ENCODE measurements at regions not wholly inside any gene's neighbourhood (a gene's known extent, or its start where the extent isn't known, plus 50 kb on each side); places are given as distances from the start of the nearest gene placed in this dataset.
"Not testable (repeated sequence)": the region's sequence is repeated elsewhere in the genome, so short reads cannot be mapped to it uniquely, and the experiment has no call there.

- no peak for DNase-seq
Observed at GRCh38 chr17:82998637-82999036, 80.8 kb upstream of the METRNL start.

GRCh38 chr17:83000738-83001137 is 78.7 kb upstream of the METRNL start:
- DNase-seq = no peak

GRCh38 chr17:83002118-83002805 is 77.1 kb upstream of the METRNL start:
- DNase-seq = no peak

- DNase-seq = no peak
Observed at GRCh38 chr17:83004791-83005380, 74.5 kb upstream of the METRNL start.

GRCh38 chr17:83005639-83006038 is 73.8 kb upstream of the METRNL start:
- DNase-seq = no peak

GRCh38 chr17:83006515-83007455 is 72.6 kb upstream of the METRNL start:
- no peak for DNase-seq

- no peak for DNase-seq
Observed at GRCh38 chr17:83007504-83008185, 71.8 kb upstream of the METRNL start.

- no peak for DNase-seq
Observed at GRCh38 chr17:83008186-83008510, 71.3 kb upstream of the METRNL start.

- no peak for DNase-seq
Observed at GRCh38 chr17:83008526-83008925, 70.9 kb upstream of the METRNL start.

- no peak for DNase-seq
Observed at GRCh38 chr17:83009414-83010205, 69.8 kb upstream of the METRNL start.

GRCh38 chr17:83010206-83011200 is 68.9 kb upstream of the METRNL start:
- DNase-seq = no peak

- DNase-seq = not testable (repeated sequence)
Observed at GRCh38 chr17:83011676-83012075, 67.7 kb upstream of the METRNL start.

- DNase-seq = no peak
Observed at GRCh38 chr17:83012200-83012785, 67.1 kb upstream of the METRNL start.

GRCh38 chr17:83012868-83013778 is 66.3 kb upstream of the METRNL start:
- DNase-seq = no peak

- DNase-seq = no peak
Observed at GRCh38 chr17:83013779-83014117, 65.7 kb upstream of the METRNL start.

- no peak for DNase-seq
Observed at GRCh38 chr17:83014297-83014696, 65.1 kb upstream of the METRNL start.

- no peak for DNase-seq
Observed at GRCh38 chr17:83014940-83015910, 64.2 kb upstream of the METRNL start.

GRCh38 chr17:83018658-83019193 is 60.7 kb upstream of the METRNL start:
- no peak for DNase-seq
